Mesothelial cell of epicardium (in vitro differentiated cells): ENCODE measurements at regions not wholly inside any gene's neighbourhood (a gene's known extent, or its start where the extent isn't known, plus 50 kb on each side); places are given as distances from the start of the nearest gene placed in this dataset.

Experiments
- DNase-seq, 2 experiments: peaks; one replicate each; pipeline ENCODE4 v3.0.0; 2021; ENCODE audit warnings: low spot score in 2 of 2; ENCODE audit not compliant: unreplicated experiment in 2 of 2
- H3K27ac Mint-ChIP-seq: 2 replicates; pipeline ENCODE4 v1.8.0; 2021; ENCODE audit warnings: mixed read lengths
- H3K27me3 Mint-ChIP-seq: 2 replicates; pipeline ENCODE4 v1.8.0; 2021; ENCODE audit warnings: low read depth, mixed read lengths
- H3K36me3 Mint-ChIP-seq: 2 replicates; pipeline ENCODE4 v1.8.0; 2021; ENCODE audit warnings: mixed read lengths
- H3K4me1 Mint-ChIP-seq: 2 replicates; pipeline ENCODE4 v1.8.0; 2021; ENCODE audit warnings: mixed read lengths
- H3K4me3 Mint-ChIP-seq: 2 replicates; pipeline ENCODE4 v1.8.0; 2021; ENCODE audit warnings: mild to moderate bottlenecking, moderate library complexity, mixed read lengths
- H3K9me3 Mint-ChIP-seq: 2 replicates; pipeline ENCODE4 v1.8.0; 2021; ENCODE audit warnings: mixed read lengths
- TF ChIP-seq, protein P1 (sequence below): fragments of 200-600 bp; sonication (generic); IDR thresholded peaks from one replicate; pipeline ENCODE4 v1.5.0; 2021; ENCODE audit warnings: antibody characterized with exemption; ENCODE audit not compliant: unreplicated experiment

DNA sequence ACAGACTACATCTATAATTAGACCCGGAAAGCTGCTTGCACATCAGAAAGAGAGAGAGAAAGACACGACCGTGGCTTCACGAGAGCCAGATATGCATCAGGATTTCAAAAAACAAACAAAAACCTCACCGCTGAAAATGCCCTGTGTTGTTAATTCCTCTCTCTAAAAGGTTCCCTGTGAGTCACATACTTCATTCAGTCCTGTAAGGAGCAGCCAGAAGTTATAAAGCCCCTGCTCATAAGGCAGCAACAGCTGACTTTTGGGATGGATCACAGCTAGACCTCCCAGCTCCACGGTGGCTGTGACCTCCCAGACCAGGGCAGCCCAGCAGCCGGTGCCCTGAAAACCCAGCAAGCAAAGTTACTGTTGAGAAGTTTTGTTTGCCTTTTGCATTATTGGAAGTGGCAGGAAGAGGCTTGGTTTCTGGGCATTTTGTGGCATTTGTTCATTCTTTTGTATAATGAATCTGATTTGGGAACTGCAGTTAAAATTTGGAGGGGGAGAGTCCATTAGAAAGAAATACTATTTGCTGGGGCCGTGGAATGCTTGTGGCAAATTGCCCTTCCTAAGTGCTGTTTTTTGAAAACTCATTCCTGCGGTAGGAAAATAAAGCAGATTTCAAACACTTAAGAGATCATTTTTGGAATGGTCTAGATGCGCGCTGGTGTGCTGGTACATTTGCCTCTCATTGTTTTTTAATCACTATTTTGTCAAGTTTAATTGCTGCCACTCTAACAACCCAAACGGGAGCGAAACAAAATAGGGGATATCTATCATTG, 520.4 kb downstream of the BCOR start:
- no peaks in the 10 kb centered on the region for H3K27me3 Mint-ChIP-seq
- H3K4me1 Mint-ChIP-seq: peaks cover 11% of the 10 kb centered on the region
- TF ChIP-seq, protein P1, sequence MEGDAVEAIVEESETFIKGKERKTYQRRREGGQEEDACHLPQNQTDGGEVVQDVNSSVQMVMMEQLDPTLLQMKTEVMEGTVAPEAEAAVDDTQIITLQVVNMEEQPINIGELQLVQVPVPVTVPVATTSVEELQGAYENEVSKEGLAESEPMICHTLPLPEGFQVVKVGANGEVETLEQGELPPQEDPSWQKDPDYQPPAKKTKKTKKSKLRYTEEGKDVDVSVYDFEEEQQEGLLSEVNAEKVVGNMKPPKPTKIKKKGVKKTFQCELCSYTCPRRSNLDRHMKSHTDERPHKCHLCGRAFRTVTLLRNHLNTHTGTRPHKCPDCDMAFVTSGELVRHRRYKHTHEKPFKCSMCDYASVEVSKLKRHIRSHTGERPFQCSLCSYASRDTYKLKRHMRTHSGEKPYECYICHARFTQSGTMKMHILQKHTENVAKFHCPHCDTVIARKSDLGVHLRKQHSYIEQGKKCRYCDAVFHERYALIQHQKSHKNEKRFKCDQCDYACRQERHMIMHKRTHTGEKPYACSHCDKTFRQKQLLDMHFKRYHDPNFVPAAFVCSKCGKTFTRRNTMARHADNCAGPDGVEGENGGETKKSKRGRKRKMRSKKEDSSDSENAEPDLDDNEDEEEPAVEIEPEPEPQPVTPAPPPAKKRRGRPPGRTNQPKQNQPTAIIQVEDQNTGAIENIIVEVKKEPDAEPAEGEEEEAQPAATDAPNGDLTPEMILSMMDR: no peak
- peaks cover 10% of the 10 kb centered on the region for H3K9me3 Mint-ChIP-seq
- H3K27ac Mint-ChIP-seq: no peak overlapping the region
- H3K36me3 Mint-ChIP-seq: no peaks in the 10 kb centered on the region
- no peak overlapping the region for H3K4me3 Mint-ChIP-seq
- DNase-seq: no peak

DNA sequence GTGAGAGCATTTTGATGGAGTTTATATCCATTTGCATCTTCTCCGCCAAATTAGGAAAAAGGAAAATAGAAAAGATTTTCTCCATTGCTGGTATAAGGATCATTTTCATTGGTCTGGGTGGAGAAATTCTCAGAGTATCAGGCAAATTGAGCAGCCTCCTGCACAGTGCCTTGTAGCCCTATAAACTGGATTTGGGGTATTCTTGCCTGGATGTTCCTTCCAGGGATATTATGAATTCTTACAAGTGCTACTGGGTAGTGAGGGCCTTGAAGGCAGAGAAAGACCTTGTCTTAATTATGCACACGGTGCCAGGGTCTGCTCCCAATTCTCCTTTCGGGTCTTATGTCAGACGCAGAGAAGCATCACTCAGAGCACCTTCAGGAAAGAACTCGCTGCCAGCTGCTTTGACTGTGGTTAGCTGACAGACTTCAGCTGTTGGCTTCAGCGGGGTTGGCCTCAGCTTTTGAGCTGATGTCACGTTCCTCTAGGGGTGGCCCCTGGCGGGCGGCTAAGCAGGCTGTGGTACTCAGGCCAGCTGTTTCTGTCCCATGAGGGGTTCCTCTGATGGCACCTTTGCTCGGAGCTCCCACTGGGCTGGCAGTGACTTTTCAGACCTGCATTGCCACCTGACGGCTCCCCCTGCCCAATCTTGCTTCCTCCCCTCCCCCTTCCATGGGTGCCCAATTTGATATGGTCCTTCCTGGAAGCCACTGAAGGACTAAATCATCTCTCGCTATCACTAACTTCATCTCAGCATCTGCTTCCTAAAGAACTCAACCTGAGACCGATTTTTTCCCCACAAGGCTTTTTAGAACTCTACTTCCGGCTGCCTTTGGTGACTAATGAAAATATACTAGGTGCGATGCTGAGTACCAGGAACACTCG, 519.5 kb downstream of the BCOR start:
- Mint-ChIP-seq H3K27ac (no peak overlapping the region), H3K4me1 (peaks cover 11% of the 10 kb centered on the region), H3K36me3 (no peaks in the 10 kb centered on the region), H3K27me3 (no peaks in the 10 kb centered on the region), H3K4me3 (no peak overlapping the region), H3K9me3 (peaks cover 15% of the 10 kb centered on the region)
- TF ChIP-seq, protein P1: no peak
- DNase-seq: no peak

DNA sequence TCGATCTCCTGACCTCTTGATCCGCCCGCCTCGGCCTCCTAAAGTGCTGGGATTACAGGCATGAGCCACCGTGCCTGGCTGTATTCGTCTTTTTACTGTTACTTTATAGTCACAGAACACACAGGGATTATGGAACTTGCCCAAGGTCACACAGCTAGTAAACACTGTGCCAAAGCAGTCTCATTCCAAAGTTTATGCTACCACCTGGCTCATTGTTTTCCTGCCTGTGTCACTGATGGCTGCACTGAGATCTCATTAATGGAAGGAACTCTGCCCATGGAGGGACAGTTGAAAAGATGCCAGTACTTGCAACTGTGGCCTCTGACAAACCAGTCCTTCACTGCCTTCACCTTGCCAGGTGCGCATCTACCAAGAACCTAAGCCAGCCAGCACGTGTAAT, 517.7 kb downstream of the BCOR start:
- Mint-ChIP-seq H3K9me3 (peaks cover 30% of the 10 kb centered on the region), H3K4me3 (no peak overlapping the region), H3K27ac (no peak overlapping the region), H3K27me3 (no peaks in the 10 kb centered on the region), H3K4me1 (peaks cover 11% of the 10 kb centered on the region), H3K36me3 (no peaks in the 10 kb centered on the region)
- DNase-seq: no peak
- TF ChIP-seq, protein P1: no peak

DNA sequence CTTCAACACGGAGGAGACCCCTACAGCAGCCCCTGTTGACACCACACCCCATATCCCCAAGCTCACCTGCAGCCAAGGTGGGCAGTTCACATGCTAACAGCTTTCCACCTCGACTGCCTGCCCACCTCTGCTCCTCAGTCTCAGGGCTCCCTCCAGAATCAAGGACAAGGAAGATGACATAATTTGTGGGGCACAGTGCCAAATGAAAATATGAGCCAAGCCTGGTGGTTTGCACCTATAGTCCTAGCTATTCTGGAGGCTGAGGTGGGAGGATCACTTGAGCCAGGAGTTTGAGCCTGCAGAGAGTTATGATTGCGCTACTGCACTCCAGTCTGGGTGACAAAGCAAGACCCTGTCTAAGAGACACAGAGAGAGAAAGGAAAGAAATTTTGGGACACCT, 516.3 kb downstream of the BCOR start:
- Mint-ChIP-seq H3K27me3 (no peaks in the 10 kb centered on the region), H3K4me3 (no peak overlapping the region), H3K27ac (no peak overlapping the region), H3K9me3 (peaks cover 30% of the 10 kb centered on the region), H3K4me1 (peaks cover 11% of the 10 kb centered on the region), H3K36me3 (no peaks in the 10 kb centered on the region)
- no peak for DNase-seq
- TF ChIP-seq, protein P1: no peak

DNA sequence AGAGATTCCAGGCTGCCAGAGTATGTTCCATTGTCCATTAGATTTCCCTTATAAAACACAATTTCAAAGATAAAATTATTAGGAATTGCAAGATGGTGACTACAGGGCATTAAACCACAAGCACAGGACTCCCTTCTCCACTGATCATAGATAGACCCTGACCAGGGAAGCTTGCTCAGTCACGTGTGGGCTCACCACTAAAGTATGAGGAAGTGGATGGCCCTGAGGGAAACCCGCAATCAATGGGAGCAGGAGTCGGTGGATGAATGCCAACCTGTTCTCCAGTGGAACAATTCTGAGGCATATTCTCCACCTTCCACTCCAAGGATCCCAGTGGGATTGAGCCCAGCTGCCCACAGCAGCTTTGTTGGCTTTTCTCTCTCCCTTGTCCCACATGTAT, 515.7 kb downstream of the BCOR start:
- Mint-ChIP-seq H3K36me3 (no peaks in the 10 kb centered on the region), H3K4me1 (peaks cover 9% of the 10 kb centered on the region), H3K9me3 (peaks cover 35% of the 10 kb centered on the region), H3K27ac (no peak overlapping the region), H3K27me3 (no peaks in the 10 kb centered on the region), H3K4me3 (no peak overlapping the region)
- TF ChIP-seq, protein P1: no peak
- no peak for DNase-seq
